H1 (cell line): ENCODE measurements at regions not wholly inside any gene's neighbourhood (a gene's known extent, or its start where the extent isn't known, plus 50 kb on each side); places are given as distances from the start of the nearest gene placed in this dataset.

Experiments used
- CBX5 ChIP-seq: fragments of 300-800, 300-1000 bp; sonication (generic); IDR thresholded peaks from 2 replicates; pipeline ENCODE4 v1.7.1; 2016; ENCODE audit warnings: antibody characterized with exemption, low read length, low read depth
- CHD2 ChIP-seq: IDR thresholded peaks from 2 replicates; pipeline ENCODE4 v1.6.1; 2012; ENCODE audit warnings: low read length, improper control_type of control experiment
- CHD7 ChIP-seq: fragments of 300-600 bp; sonication (generic); IDR thresholded peaks from 2 replicates; pipeline ENCODE4 v1.7.1; 2012; ENCODE audit warnings: low read length, moderate library complexity, mild to moderate bottlenecking, inconsistent platforms; ENCODE audit not compliant: insufficient replicate concordance
- KDM5A ChIP-seq: fragments of 200-600 bp; IDR thresholded peaks from 2 replicates; pipeline ENCODE4 v1.7.1; 2012; ENCODE audit warnings: mild to moderate bottlenecking, low read length, inconsistent platforms, mixed read lengths
- NRF1 ChIP-seq: IDR thresholded peaks from 2 replicates; pipeline ENCODE4 v1.6.1; 2011; ENCODE audit warnings: mild to moderate bottlenecking, low read depth, low read length, improper control_type of control experiment
- POU5F1 ChIP-seq: IDR thresholded peaks from 2 replicates; pipeline ENCODE4 v1.6.1; 2011; ENCODE audit warnings: low read depth, mild to moderate bottlenecking, low read length, moderate library complexity
- TBP ChIP-seq: IDR thresholded peaks from 2 replicates; pipeline ENCODE4 v1.6.1; 2011; ENCODE audit warnings: low read depth, low read length, improper control_type of control experiment
- TF ChIP-seq, protein P1 (sequence below), 3 experiments: IDR thresholded peaks; 1 replicate in 2 of 3; 2 replicates in 1 of 3; pipeline versions ENCODE4 v1.5.1 to v1.6.1; 2011; ENCODE audit warnings: low read length in 3 of 3, mild to moderate bottlenecking in 3 of 3, inconsistent platforms in 2 of 3, low read depth in 1 of 3, moderate library complexity in 1 of 3; ENCODE audit not compliant: insufficient read depth in 1 of 3; ENCODE audit errors: control extremely low read depth in 1 of 3

- no peak for TF ChIP-seq CHD7
- no peak for TF ChIP-seq CBX5
- no peak for TF ChIP-seq CHD2
- no peak for TF ChIP-seq TBP
- no peak for TF ChIP-seq POU5F1
- TF ChIP-seq NRF1 = no peak
- TF ChIP-seq KDM5A = no peak
- TF ChIP-seq, protein P1, sequence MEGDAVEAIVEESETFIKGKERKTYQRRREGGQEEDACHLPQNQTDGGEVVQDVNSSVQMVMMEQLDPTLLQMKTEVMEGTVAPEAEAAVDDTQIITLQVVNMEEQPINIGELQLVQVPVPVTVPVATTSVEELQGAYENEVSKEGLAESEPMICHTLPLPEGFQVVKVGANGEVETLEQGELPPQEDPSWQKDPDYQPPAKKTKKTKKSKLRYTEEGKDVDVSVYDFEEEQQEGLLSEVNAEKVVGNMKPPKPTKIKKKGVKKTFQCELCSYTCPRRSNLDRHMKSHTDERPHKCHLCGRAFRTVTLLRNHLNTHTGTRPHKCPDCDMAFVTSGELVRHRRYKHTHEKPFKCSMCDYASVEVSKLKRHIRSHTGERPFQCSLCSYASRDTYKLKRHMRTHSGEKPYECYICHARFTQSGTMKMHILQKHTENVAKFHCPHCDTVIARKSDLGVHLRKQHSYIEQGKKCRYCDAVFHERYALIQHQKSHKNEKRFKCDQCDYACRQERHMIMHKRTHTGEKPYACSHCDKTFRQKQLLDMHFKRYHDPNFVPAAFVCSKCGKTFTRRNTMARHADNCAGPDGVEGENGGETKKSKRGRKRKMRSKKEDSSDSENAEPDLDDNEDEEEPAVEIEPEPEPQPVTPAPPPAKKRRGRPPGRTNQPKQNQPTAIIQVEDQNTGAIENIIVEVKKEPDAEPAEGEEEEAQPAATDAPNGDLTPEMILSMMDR (IDR thresholded peaks at IDR 0.05; ENCODE audit: control extremely low read depth in 1 of 3, insufficient read depth in 1 of 3, low read depth in 1 of 3, low read length in 3 of 3) = no peak
Observed at GRCh38 chr13:24039621-24040475, 120.7 kb upstream of the SPATA13 start (continued).
